ENCODE measurements at regions not wholly inside any gene's neighbourhood (a gene's known extent, or its start where the extent isn't known, plus 50 kb on each side); places are given as distances from the start of the nearest gene placed in this dataset.

DNA sequence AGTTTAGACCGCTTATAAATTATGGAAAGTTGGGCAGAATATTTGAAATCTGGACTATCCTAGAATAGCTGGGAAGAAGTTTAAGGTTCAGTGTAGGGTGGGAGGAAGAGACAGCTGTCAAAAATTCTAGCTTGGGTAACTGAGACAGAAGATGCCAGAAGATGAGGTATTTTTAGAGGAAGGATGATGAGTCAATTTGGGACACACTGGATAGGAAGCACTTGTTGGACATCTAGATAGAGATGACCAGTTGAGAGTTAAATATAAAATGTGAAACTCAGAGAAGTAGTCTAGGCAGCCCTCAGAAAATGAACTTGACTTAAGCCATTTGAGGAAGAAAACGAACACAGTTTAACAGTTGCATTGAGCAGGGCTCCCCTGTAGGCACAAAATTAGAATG lies 137.9 kb upstream of the MAP9 start:
- Mint-ChIP-seq H3K36me3 (ENCODE audit: unreplicated experiment) (no peaks in the 10 kb centered on the region), H3K4me3 (ENCODE audit: unreplicated experiment) (no peak overlapping the region), H3K27me3 (ENCODE audit: unreplicated experiment) (peaks cover 37% of the 10 kb centered on the region), H3K9me3 (ENCODE audit: unreplicated experiment) (no peaks in the 10 kb centered on the region), H3K27ac (ENCODE audit: unreplicated experiment) (no peak overlapping the region), H3K4me1 (ENCODE audit: unreplicated experiment) (peaks cover 2% of the 10 kb centered on the region)
- TF ChIP-seq, protein P1, sequence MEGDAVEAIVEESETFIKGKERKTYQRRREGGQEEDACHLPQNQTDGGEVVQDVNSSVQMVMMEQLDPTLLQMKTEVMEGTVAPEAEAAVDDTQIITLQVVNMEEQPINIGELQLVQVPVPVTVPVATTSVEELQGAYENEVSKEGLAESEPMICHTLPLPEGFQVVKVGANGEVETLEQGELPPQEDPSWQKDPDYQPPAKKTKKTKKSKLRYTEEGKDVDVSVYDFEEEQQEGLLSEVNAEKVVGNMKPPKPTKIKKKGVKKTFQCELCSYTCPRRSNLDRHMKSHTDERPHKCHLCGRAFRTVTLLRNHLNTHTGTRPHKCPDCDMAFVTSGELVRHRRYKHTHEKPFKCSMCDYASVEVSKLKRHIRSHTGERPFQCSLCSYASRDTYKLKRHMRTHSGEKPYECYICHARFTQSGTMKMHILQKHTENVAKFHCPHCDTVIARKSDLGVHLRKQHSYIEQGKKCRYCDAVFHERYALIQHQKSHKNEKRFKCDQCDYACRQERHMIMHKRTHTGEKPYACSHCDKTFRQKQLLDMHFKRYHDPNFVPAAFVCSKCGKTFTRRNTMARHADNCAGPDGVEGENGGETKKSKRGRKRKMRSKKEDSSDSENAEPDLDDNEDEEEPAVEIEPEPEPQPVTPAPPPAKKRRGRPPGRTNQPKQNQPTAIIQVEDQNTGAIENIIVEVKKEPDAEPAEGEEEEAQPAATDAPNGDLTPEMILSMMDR (IDR thresholded peaks at IDR 0.05), result no peak
- DNase-seq (ENCODE audit: extremely low spot score, unreplicated experiment), result no peak

DNA sequence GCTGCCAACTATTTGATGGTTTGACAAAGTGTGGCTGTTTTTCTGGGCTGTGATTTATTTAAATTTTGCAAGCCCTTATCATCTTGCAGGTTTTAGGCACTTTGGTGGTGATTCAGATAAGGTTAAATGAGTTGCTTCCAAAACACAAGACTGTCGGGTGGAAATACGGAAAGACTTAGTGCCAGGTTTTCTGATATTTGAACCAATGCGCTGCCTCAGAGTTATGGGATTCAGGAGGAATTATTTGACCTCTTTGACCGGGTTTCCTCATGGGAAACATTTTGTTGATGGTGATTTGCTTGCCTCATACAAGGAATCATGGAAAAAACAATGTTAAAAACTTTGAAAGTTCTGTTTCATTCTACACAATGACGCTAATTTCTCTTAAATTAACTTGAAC lies 136.1 kb upstream of the MAP9 start:
- no peak overlapping the region for H3K27ac Mint-ChIP-seq (ENCODE audit: unreplicated experiment)
- peaks cover 39% of the 10 kb centered on the region for H3K27me3 Mint-ChIP-seq (ENCODE audit: unreplicated experiment)
- no peak overlapping the region for H3K4me3 Mint-ChIP-seq (ENCODE audit: unreplicated experiment)
- peaks cover 7% of the 10 kb centered on the region for H3K4me1 Mint-ChIP-seq (ENCODE audit: unreplicated experiment)
- TF ChIP-seq, protein P1 (IDR thresholded peaks at IDR 0.05), result no peak
- no peaks in the 10 kb centered on the region for H3K36me3 Mint-ChIP-seq (ENCODE audit: unreplicated experiment)
- H3K9me3 Mint-ChIP-seq (ENCODE audit: unreplicated experiment), result no peaks in the 10 kb centered on the region
- DNase-seq (ENCODE audit: extremely low spot score, unreplicated experiment), result no peak

DNA sequence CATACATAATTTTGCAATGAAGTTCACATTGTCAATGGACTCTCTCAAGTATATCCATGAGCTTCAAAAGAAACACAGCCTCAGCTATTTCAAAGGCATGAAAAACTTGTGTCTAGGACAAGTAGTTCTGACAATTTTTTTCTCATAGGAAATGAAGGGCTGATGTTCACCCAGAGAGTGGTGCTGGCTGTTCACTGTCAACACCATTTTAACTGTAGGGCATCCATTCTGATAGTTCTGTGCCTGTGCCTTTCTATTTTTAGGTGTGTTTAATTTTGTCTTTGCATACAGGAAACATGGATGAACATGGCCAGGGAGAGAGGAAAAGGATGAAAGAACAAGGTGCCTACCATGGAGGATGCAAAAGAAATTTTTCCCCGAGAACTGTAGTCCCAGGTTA lies 135.3 kb upstream of the MAP9 start:
- no peak overlapping the region for H3K27ac Mint-ChIP-seq (ENCODE audit: unreplicated experiment)

DNA sequence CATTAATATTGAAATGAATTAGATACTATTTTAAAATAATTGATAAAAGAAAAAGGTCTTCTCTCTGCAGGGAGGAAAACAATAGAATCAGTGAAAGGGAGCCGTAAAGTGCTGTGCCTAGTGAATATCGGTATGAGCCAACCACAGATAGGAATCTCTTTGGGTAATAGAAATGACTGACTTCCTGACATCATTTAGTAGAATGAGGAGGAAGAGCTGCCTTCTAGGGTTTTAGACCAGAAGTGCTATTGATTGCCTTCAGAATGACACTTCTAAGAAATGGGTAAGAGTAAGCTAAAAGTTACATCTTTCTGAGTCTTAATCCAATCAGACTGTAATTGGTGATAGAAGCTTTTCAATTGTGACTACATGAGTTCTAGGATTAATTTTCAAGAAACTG lies 134.0 kb upstream of the MAP9 start:
- TF ChIP-seq, protein P1 (IDR thresholded peaks at IDR 0.05), result no peak
- H3K27ac Mint-ChIP-seq (ENCODE audit: unreplicated experiment), result no peak overlapping the region
- H3K27me3 Mint-ChIP-seq (ENCODE audit: unreplicated experiment), result peaks cover 38% of the 10 kb centered on the region
- H3K4me1 Mint-ChIP-seq (ENCODE audit: unreplicated experiment), result peaks cover 7% of the 10 kb centered on the region
- no peak overlapping the region for H3K4me3 Mint-ChIP-seq (ENCODE audit: unreplicated experiment)
- DNase-seq (ENCODE audit: extremely low spot score, unreplicated experiment), result no peak
- no peaks in the 10 kb centered on the region for H3K9me3 Mint-ChIP-seq (ENCODE audit: unreplicated experiment)
- H3K36me3 Mint-ChIP-seq (ENCODE audit: unreplicated experiment), result no peaks in the 10 kb centered on the region

More for the DNA sequence above, 135.3 kb upstream of the MAP9 start:
- Mint-ChIP-seq H3K4me1 (ENCODE audit: unreplicated experiment) (peaks cover 7% of the 10 kb centered on the region), H3K27me3 (ENCODE audit: unreplicated experiment) (peaks cover 39% of the 10 kb centered on the region), H3K36me3 (ENCODE audit: unreplicated experiment) (no peaks in the 10 kb centered on the region), H3K9me3 (ENCODE audit: unreplicated experiment) (no peaks in the 10 kb centered on the region), H3K4me3 (ENCODE audit: unreplicated experiment) (no peak overlapping the region)
- DNase-seq (ENCODE audit: extremely low spot score, unreplicated experiment), result no peak
- TF ChIP-seq, protein P1 (IDR thresholded peaks at IDR 0.05), result no peak

DNA sequence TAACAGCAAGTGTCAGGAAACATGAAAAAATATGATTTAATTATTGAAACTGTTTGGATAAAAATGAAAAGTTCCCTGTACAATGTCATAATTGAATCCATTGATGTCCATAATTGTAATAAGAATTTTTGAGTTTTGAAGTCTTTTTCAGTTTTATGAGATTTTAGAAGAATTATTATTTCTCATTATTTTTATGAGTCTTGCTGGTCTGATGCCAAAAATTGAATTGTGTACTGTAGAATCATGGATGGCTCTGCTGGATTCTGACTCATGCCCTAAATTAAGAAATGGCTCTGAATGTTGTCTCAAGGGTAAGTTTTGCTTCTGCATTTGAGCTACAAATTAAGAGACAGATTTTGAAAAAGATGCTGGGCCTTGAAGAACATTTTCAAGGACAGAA lies 132.8 kb upstream of the MAP9 start:
- no peaks in the 10 kb centered on the region for H3K36me3 Mint-ChIP-seq (ENCODE audit: unreplicated experiment)
- peaks cover 7% of the 10 kb centered on the region for H3K4me1 Mint-ChIP-seq (ENCODE audit: unreplicated experiment)
- TF ChIP-seq, protein P1 (IDR thresholded peaks at IDR 0.05), result no peak

More for the DNA sequence above, 132.8 kb upstream of the MAP9 start:
- H3K27ac Mint-ChIP-seq (ENCODE audit: unreplicated experiment), result no peak overlapping the region
- peaks cover 29% of the 10 kb centered on the region for H3K27me3 Mint-ChIP-seq (ENCODE audit: unreplicated experiment)
- DNase-seq (ENCODE audit: extremely low spot score, unreplicated experiment), result no peak
- H3K4me3 Mint-ChIP-seq (ENCODE audit: unreplicated experiment), result no peak overlapping the region
- H3K9me3 Mint-ChIP-seq (ENCODE audit: unreplicated experiment), result no peaks in the 10 kb centered on the region
